OCI-LY3 (cell line): ENCODE measurements at regions not wholly inside any gene's neighbourhood (a gene's known extent, or its start where the extent isn't known, plus 50 kb on each side); places are given as distances from the start of the nearest gene placed in this dataset.

Experiments used
- CTCF ChIP-seq: fragments of 200-600, 300-600 bp; sonication (generic); IDR thresholded peaks from 2 replicates; pipeline ENCODE4 v1.5.1; 2014; ENCODE audit warnings: antibody characterized with exemption, low read length, low read depth
- EZH2phosphoT487 ChIP-seq: fragments of 200-600 bp; shearing (Covaris generic); IDR thresholded peaks from 2 replicates; pipeline ENCODE4 v1.6.1; 2018; ENCODE audit warnings: antibody characterized with exemption, mixed run types, low read depth

- no peak for TF ChIP-seq CTCF
- no peak for TF ChIP-seq EZH2phosphoT487
Measured at GRCh38 chr13:58879114-58879513, 1247.6 kb downstream of the PCDH17 start.
